Umbilical cord (tissue), 1 donor: ENCODE measurements at regions not wholly inside any gene's neighbourhood (a gene's known extent, or its start where the extent isn't known, plus 50 kb on each side); places are given as distances from the start of the nearest gene placed in this dataset.
A peak's percentile ranks its signal among the peaks of the same experiment; 100 is the strongest.
"Not testable (repeated sequence)": the region's sequence is repeated elsewhere in the genome, so short reads cannot be mapped to it uniquely, and the experiment has no call there.

Experiments
- DNase-seq: peaks from one replicate; pipeline ENCODE4 v3.0.0-alpha.2; 2015; ENCODE audit warnings: low spot score

GRCh38 chr1:236343246-236343870 lies 50.7 kb upstream of the EDARADD start:
- no peak for DNase-seq

GRCh38 chr1:236342403-236343245 lies 51.5 kb upstream of the EDARADD start:
- DNase-seq, result peak; percentile 79

- DNase-seq, result no peak
Observed at GRCh38 chr1:236341298-236341697, 52.8 kb upstream of the EDARADD start.

- DNase-seq, result no peak
Observed at GRCh38 chr1:236338096-236338495, 56.0 kb upstream of the EDARADD start.

- DNase-seq, result no peak
Observed at GRCh38 chr1:236336084-236336483, 54.3 kb upstream of the ERO1B start.

- not testable (repeated sequence) for DNase-seq
Observed at GRCh38 chr1:236335633-236336032, 53.9 kb upstream of the ERO1B start.

- DNase-seq, result no peak
Observed at GRCh38 chr1:236334893-236335545, 53.3 kb upstream of the ERO1B start.

- DNase-seq, result no peak
Observed at GRCh38 chr1:236332092-236332758, 50.5 kb upstream of the ERO1B start.
